SH-SY5Y (cell line): ENCODE measurements at regions not wholly inside any gene's neighbourhood (a gene's known extent, or its start where the extent isn't known, plus 50 kb on each side); places are given as distances from the start of the nearest gene placed in this dataset.

Experiments
- GATA2 ChIP-seq: IDR thresholded peaks from 2 replicates; pipeline ENCODE4 v1.6.1; 2011; ENCODE audit warnings: mild to moderate bottlenecking, low read depth, low read length
- GATA3 ChIP-seq: IDR thresholded peaks from 2 replicates; pipeline ENCODE4 v1.6.1; 2011; ENCODE audit warnings: low read depth, mild to moderate bottlenecking, low read length, moderate library complexity

GRCh38 chr11:26032241-26032640, 299.7 kb upstream of the ANO3 start:
- no peak for TF ChIP-seq GATA2
- TF ChIP-seq GATA3: no peak
